Astrocyte (in vitro differentiated cells and primary cell): ENCODE measurements at regions not wholly inside any gene's neighbourhood (a gene's known extent, or its start where the extent isn't known, plus 50 kb on each side); places are given as distances from the start of the nearest gene placed in this dataset.

ENCODE experiments used
- CTCF ChIP-seq: IDR thresholded peaks from 2 replicates; pipeline ENCODE4 v1.5.1; 2011; ENCODE audit warnings: low read depth, mild to moderate bottlenecking, inconsistent platforms, low read length, moderate library complexity; ENCODE audit not compliant: insufficient read depth
- EZH2 ChIP-seq: IDR thresholded peaks from 2 replicates; pipeline ENCODE4 v1.6.1; 2012; ENCODE audit warnings: mild to moderate bottlenecking, low read length, inconsistent platforms; ENCODE audit not compliant: insufficient read depth

- no peak for TF ChIP-seq CTCF
- TF ChIP-seq EZH2: no peak
Observed at GRCh38 chr14:76669770-76670169, 91.5 kb upstream of the VASH1 start.
